ENCODE measurements at regions not wholly inside any gene's neighbourhood (a gene's known extent, or its start where the extent isn't known, plus 50 kb on each side); places are given as distances from the start of the nearest gene placed in this dataset.
"Not testable (repeated sequence)": the region's sequence is repeated elsewhere in the genome, so short reads cannot be mapped to it uniquely, and the experiment has no call there.

DNA sequence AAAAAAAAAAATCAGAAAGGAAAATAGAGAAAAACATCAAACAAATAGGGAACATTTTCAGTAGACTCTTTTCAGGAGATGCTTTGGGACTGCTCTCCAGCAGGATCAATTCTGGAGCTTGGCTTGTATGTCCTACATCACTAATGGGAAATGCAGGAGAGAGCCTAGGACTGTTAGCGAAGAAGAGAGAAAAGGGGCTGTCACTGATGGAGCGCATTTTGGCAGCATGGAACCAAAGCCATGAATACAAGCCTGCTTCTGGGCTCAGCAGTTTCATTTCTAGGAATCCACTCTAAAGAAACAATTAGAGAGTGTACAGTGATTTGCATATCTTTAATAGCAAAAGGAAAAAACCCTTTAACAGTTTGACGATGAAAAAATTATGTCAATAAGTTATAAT, 203.9 kb downstream of the NUFIP1 start:
- no peak for TF ChIP-seq CTCF (IDR thresholded peaks at IDR 0.05; ENCODE audit: borderline replicate concordance, control extremely low read depth, extremely low read depth, insufficient read depth, missing control alignments)
- in situ Hi-C loops (cut with MboI; ENCODE audit: low sequenced_read_pairs, unreplicated experiment), result no loop called here
- DNase-seq (ENCODE audit: low spot score), result no peak

DNA sequence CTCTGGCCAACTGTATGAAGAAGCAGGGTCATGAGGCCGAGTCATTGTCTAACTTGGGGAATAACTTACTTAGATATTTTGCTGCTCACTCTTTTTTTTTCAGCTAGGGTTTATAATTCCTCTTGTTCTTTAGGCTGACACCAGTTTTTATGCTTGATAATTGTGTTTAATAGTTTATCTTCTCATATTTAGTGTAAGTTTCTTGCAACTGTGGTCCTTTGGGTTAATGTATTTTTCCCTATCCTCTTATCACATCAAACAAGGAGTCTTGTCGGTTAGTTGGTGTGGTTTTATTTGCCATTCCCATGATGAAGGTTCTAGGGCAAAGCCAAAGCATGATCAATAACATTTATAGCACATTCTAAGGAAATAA, 204.6 kb downstream of the NUFIP1 start:
- no peak for DNase-seq (ENCODE audit: low spot score)
- in situ Hi-C loops (cut with MboI; ENCODE audit: low sequenced_read_pairs, unreplicated experiment), result no loop called here
- TF ChIP-seq CTCF (IDR thresholded peaks at IDR 0.05; ENCODE audit: borderline replicate concordance, control extremely low read depth, extremely low read depth, insufficient read depth, missing control alignments), result no peak

GRCh38 chr13:44783994-44784707, 205.1 kb downstream of the NUFIP1 start:
- in situ Hi-C loops (cut with MboI; ENCODE audit: low sequenced_read_pairs, unreplicated experiment), result no loop called here

DNA sequence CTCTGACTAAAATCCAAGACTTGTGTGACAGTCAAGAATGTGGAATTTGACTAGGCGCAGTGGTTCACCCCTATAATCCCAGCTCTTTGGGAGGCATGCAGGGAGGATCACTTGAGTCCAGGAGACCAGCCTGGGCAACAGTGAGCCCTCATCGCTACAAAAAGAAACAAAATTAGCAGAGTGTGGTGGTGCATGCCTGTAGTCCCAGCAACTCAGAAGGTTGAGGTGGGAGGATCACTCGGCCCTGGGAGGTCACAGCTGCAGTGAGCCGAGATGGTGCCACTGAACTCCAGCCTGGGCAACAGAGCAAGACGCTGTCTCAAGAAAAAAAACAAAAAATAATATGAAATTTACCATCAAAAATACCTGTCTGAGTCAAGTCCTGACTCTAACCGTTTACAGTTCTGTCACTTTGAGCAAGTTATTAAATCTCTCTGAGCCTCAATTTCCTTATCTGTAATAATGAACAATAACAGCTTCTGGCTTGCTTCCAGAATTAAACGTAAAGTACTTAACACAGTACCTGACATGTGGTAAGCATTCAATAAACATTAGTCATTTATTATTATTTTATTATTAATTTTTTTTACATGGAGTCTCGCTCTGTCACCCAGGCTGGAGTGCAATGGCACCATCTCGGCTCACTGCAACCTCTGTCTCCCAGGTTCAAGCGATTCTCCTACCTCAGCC, 204.6 kb upstream of the TSC22D1 start:
- no peak for DNase-seq (ENCODE audit: low spot score)
- TF ChIP-seq CTCF (IDR thresholded peaks at IDR 0.05; ENCODE audit: borderline replicate concordance, control extremely low read depth, extremely low read depth, insufficient read depth, missing control alignments), result no peak
- in situ Hi-C loops (cut with MboI; ENCODE audit: low sequenced_read_pairs, unreplicated experiment), result no loop called here

More at GRCh38 chr13:44783994-44784707, 205.1 kb downstream of the NUFIP1 start:
- TF ChIP-seq CTCF (IDR thresholded peaks at IDR 0.05; ENCODE audit: borderline replicate concordance, control extremely low read depth, extremely low read depth, insufficient read depth, missing control alignments), result no peak
- DNase-seq (ENCODE audit: low spot score), result no peak

- TF ChIP-seq CTCF (IDR thresholded peaks at IDR 0.05; ENCODE audit: borderline replicate concordance, control extremely low read depth, extremely low read depth, insufficient read depth, missing control alignments), result no peak
- in situ Hi-C loops (cut with MboI; ENCODE audit: low sequenced_read_pairs, unreplicated experiment), result no loop called here
- DNase-seq (ENCODE audit: low spot score), result no peak
Observed at GRCh38 chr13:44778761-44779484, 202.8 kb upstream of the TSC22D1 start.

- in situ Hi-C loops (cut with MboI; ENCODE audit: low sequenced_read_pairs, unreplicated experiment); DNase-seq (ENCODE audit: low spot score): not testable (repeated sequence)
Observed at GRCh38 chr13:44775290-44775689, 199.2 kb upstream of the TSC22D1 start.

DNA sequence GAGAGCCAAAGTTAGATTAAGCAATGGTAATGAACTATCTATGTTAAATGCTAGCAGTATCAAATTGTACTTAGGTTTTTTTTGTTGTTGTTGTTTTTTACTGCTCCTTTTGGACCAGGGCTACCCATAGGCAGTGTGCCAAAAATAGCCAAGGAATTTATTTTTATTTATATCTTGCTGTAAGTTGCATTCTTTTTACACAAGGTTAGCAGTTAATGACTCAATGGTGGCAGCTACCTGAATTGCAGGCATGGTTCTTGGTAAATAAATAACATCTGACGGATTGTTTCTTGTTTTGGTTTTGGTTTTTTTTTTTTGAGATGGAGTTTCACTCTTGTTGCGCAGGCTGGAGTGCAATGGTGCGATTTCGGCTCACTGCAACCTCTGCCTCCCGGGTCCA, 194.8 kb upstream of the TSC22D1 start:
- in situ Hi-C loops (cut with MboI; ENCODE audit: low sequenced_read_pairs, unreplicated experiment), result no loop called here
- TF ChIP-seq CTCF (IDR thresholded peaks at IDR 0.05; ENCODE audit: borderline replicate concordance, control extremely low read depth, extremely low read depth, insufficient read depth, missing control alignments), result no peak
- DNase-seq (ENCODE audit: low spot score), result no peak

Data from GM13976 (cell line).